NT2/D1 (cell line): ENCODE measurements at regions not wholly inside any gene's neighbourhood (a gene's known extent, or its start where the extent isn't known, plus 50 kb on each side); places are given as distances from the start of the nearest gene placed in this dataset.

ENCODE experiments used
- SUZ12 ChIP-seq: IDR thresholded peaks from 2 replicates; pipeline ENCODE4 v1.6.1; 2011; ENCODE audit not compliant: insufficient read length, insufficient read depth; ENCODE audit errors: extremely low read depth
- YY1 ChIP-seq: IDR thresholded peaks from 2 replicates; pipeline ENCODE4 v1.6.1; 2011; ENCODE audit not compliant: insufficient read length, insufficient read depth
- ZNF274 ChIP-seq: IDR thresholded peaks from 2 replicates; pipeline ENCODE4 v1.6.1; 2011; ENCODE audit warnings: mild to moderate bottlenecking, low read depth, low read length

- no peak for TF ChIP-seq SUZ12
- no peak for TF ChIP-seq ZNF274
- no peak for TF ChIP-seq YY1
Measured at GRCh38 chr5:167513381-167513780, 778.1 kb upstream of the WWC1 start.
